VCaP (cell line): ENCODE measurements at regions not wholly inside any gene's neighbourhood (a gene's known extent, or its start where the extent isn't known, plus 50 kb on each side); places are given as distances from the start of the nearest gene placed in this dataset.
A peak's percentile ranks its signal among the peaks of the same experiment; 100 is the strongest.

Experiments used
- H3K27ac ChIP-seq: fragments of 450-650 bp; 2 replicates; pipeline ENCODE4 v1.5.1; 2017
- CTCF ChIP-seq: fragments of 450-650 bp; conservative IDR thresholded peaks from 2 replicates; pipeline ENCODE4 v1.5.1; 2017; ENCODE audit warnings: mild to moderate bottlenecking, moderate library complexity

GRCh38 chr2:235170536-235171521 lies 219.0 kb downstream of the SH3BP4 start:
- peak; percentile 57 for TF ChIP-seq CTCF
- H3K27ac ChIP-seq: no peak overlapping the region

GRCh38 chr2:235171550-235172031 lies 219.8 kb downstream of the SH3BP4 start:
- TF ChIP-seq CTCF: no peak
- no peak overlapping the region for H3K27ac ChIP-seq

- H3K27ac ChIP-seq: no peak overlapping the region
- TF ChIP-seq CTCF: no peak
These were observed 228.8 kb downstream of the SH3BP4 start for GRCh38 chr2:235180642-235181041.

GRCh38 chr2:235183786-235184185 lies 232.0 kb downstream of the SH3BP4 start:
- no peak for TF ChIP-seq CTCF
- peak overlapping the region; percentile 23; the same call in 1 of the 2 replicates for H3K27ac ChIP-seq

GRCh38 chr2:235187806-235188205 lies 236.0 kb downstream of the SH3BP4 start:
- TF ChIP-seq CTCF: no peak
- no peak overlapping the region for H3K27ac ChIP-seq

GRCh38 chr2:235191486-235191885 lies 239.7 kb downstream of the SH3BP4 start:
- H3K27ac ChIP-seq: no peak overlapping the region
- TF ChIP-seq CTCF: no peak

GRCh38 chr2:235191978-235192377 lies 240.2 kb downstream of the SH3BP4 start:
- no peak overlapping the region for H3K27ac ChIP-seq
- no peak for TF ChIP-seq CTCF
